K562 (cell line): ENCODE measurements at regions not wholly inside any gene's neighbourhood (a gene's known extent, or its start where the extent isn't known, plus 50 kb on each side); places are given as distances from the start of the nearest gene placed in this dataset.

Experiments
- ATAC-seq: fragments of 200-7000 bp; cut with Tn5 transposase; 3 replicates; pipeline ENCODE4 v1.9.1; 2020; ENCODE audit warnings: moderate library complexity
- BruUV-seq: library from RNA; stranded (reverse); fragments of 400-500 nt; replicated peaks from 2 replicates; lab custom pipeline; 2021; lab: Mats Ljungman, UMichigan
- CTCF ChIA-PET: fragments of 300-600 bp; formaldehyde crosslinking; extraction: SDS; loops from one replicate; lab custom pipeline; 2021; ENCODE audit warnings: low intra/inter-chr PET ratio; lab: Yijun Ruan, JAX
- POLR2A ChIA-PET: fragments of 300-600, 350-650 bp; sonication (Branson Sonifier 250); formaldehyde crosslinking; extraction: SDS; loops from one replicate; lab custom pipeline; 2021; ENCODE audit warnings: antibody characterized with exemption, inconsistent platforms; lab: Yijun Ruan, JAX
- DNase-seq, 4 experiments: peaks; one replicate each; pipeline versions ENCODE4 v3.0.0 to v3.0.0-alpha.2; 2011 to 2018; ENCODE audit warnings: low spot score in 3 of 4, mixed read lengths in 3 of 4; ENCODE audit errors: extremely low read depth in 1 of 4
- FAIRE-seq: peaks from 2 replicates; lab custom pipeline; 2011; peaks lifted over from hg19 to GRCh38; lab: Jason Lieb, UNC
- H2AFZ ChIP-seq: 2 replicates; pipeline ENCODE4 v1.6.0; 2011; ENCODE audit warnings: low read depth, low read length, control low read depth, inconsistent platforms
- H3K27ac ChIP-seq: fragments of 200-600 bp; 3 replicates; pipeline ENCODE4 v1.8.0; 2011; ENCODE audit warnings: low read depth, mild to moderate bottlenecking, control low read depth, inconsistent platforms, low read length, moderate library complexity, mixed read lengths; ENCODE audit errors: extremely low read depth
- H3K27me3 ChIP-seq, 2 experiments: fragments of 300-600 bp in 1 of 2; 2 replicates in 1 of 2; 3 replicates in 1 of 2; pipeline versions ENCODE4 v1.6.0 to v1.8.0; 2011; ENCODE audit warnings: inconsistent platforms in 2 of 2, low read length in 2 of 2, mild to moderate bottlenecking in 1 of 2, mixed read lengths in 1 of 2, moderate library complexity in 1 of 2; ENCODE audit not compliant: control insufficient read depth in 2 of 2, insufficient read depth in 2 of 2
- H3K36me3 ChIP-seq: fragments of 300-600 bp; 3 replicates; pipeline ENCODE4 v1.8.0; 2011; ENCODE audit warnings: mild to moderate bottlenecking, low read length, inconsistent platforms; ENCODE audit not compliant: control insufficient read depth, insufficient read depth
- H3K4me1 ChIP-seq, 2 experiments: fragments of 200-600 bp in 1 of 2; replicated peaks in 1 of 2; 2 replicates in 1 of 2; 3 replicates in 1 of 2; pipeline versions ENCODE4 v1.5.1 to v1.8.0; 2011; ENCODE audit warnings: inconsistent platforms in 2 of 2, low read length in 2 of 2, mild to moderate bottlenecking in 1 of 2, mixed read lengths in 1 of 2, moderate library complexity in 1 of 2; ENCODE audit not compliant: control insufficient read depth in 2 of 2, insufficient read depth in 2 of 2
- H3K4me2 ChIP-seq: 2 replicates; pipeline ENCODE4 v1.6.1; 2011; ENCODE audit warnings: low read length, control low read depth, inconsistent platforms, mixed read lengths; ENCODE audit not compliant: insufficient read depth
- H3K4me3 ChIP-seq: fragments of 200-600 bp; sonication (generic), shearing (Covaris generic); 2 replicates; pipeline ENCODE4 v1.5.1; 2016; ENCODE audit warnings: control low read depth, inconsistent platforms
- H3K79me2 ChIP-seq: fragments of 200-600 bp; 3 replicates; pipeline ENCODE4 v1.8.0; 2011; ENCODE audit warnings: low read length, inconsistent platforms; ENCODE audit not compliant: control insufficient read depth, insufficient read depth
- H3K9ac ChIP-seq, 2 experiments: 2 replicates each; pipeline versions ENCODE4 v1.6.0 to v1.6.1; 2011; ENCODE audit warnings: low read depth in 2 of 2, low read length in 2 of 2, control low read depth in 1 of 2, inconsistent platforms in 1 of 2, mild to moderate bottlenecking in 1 of 2, mixed read lengths in 1 of 2; ENCODE audit not compliant: insufficient read depth in 1 of 2
- H3K9me1 ChIP-seq: one replicate; pipeline ENCODE4 v1.6.0; 2011; ENCODE audit warnings: inconsistent platforms, mild to moderate bottlenecking, low read length, moderate library complexity; ENCODE audit not compliant: control insufficient read depth, insufficient read depth
- H3K9me3 ChIP-seq: replicated peaks from 2 replicates; pipeline ENCODE4 v1.5.1; 2011; ENCODE audit warnings: low read depth, low read length, inconsistent platforms; ENCODE audit not compliant: control insufficient read depth, insufficient read depth
- H4K20me1 ChIP-seq: replicated peaks from 2 replicates; pipeline ENCODE4 v1.6.1; 2011; ENCODE audit warnings: low read length, inconsistent platforms, mixed read lengths; ENCODE audit not compliant: control insufficient read depth, insufficient read depth
- IFI16 ChIP-seq: fragments of 250-450 bp; sonication (Bioruptor Pico); IDR thresholded peaks from 2 replicates; pipeline ENCODE4 v2.1.2; 2022; ENCODE audit warnings: mild to moderate bottlenecking, inconsistent platforms
- TFAM ChIP-seq: fragments of 250-450 bp; sonication (Bioruptor Pico); conservative IDR thresholded peaks from 2 replicates; pipeline ENCODE4 v1.5.0; 2021; ENCODE audit warnings: mild to moderate bottlenecking, moderate library complexity
- ZNF134 ChIP-seq: fragments of 250-450 bp; sonication (Bioruptor Pico); conservative IDR thresholded peaks from 2 replicates; pipeline ENCODE4 v1.4.0; 2020
- ZNF316 ChIP-seq: fragments of 450-650 bp; IDR thresholded peaks from 2 replicates; pipeline ENCODE4 v1.6.1; 2016
- WGBS: fragments of 100-300 bp; shearing (Covaris generic); methylation state at CpG from one replicate; pipeline ENCODE4 v1.1.6; 2016; ENCODE audit warnings: low coverage, mixed read lengths; ENCODE audit not compliant: insufficient coverage; ENCODE audit errors: missing lambda C conversion rate; 5-methylcytosine and 5-hydroxymethylcytosine counted together
- in situ Hi-C: fragments of 300-500 bp; cut with MboI; formaldehyde crosslinking; loops from 4 replicates; pipeline ENCODE4 v1.15.0; 2018; ENCODE audit warnings: inconsistent platforms, mixed read lengths
- intact Hi-C: fragments of 100-400 bp; cut with micrococcal nuclease; formaldehyde crosslinking; loops from 2 replicates; pipeline ENCODE4 v1.14.2; 2022
- TF ChIP-seq, protein P1 (sequence below): sonication (generic); formaldehyde crosslinking; IDR thresholded peaks from 2 replicates; pipeline ENCODE4 v1.8.1; 2023; ENCODE audit warnings: missing genetic modification reagents, mild to moderate bottlenecking, borderline replicate concordance
- TF ChIP-seq, protein P2 (sequence below): fragments of 450-650 bp; formaldehyde crosslinking; conservative IDR thresholded peaks from 2 replicates; pipeline ENCODE4 v1.4.0; 2022; ENCODE audit warnings: mild to moderate bottlenecking, missing genetic modification characterization

DNA sequence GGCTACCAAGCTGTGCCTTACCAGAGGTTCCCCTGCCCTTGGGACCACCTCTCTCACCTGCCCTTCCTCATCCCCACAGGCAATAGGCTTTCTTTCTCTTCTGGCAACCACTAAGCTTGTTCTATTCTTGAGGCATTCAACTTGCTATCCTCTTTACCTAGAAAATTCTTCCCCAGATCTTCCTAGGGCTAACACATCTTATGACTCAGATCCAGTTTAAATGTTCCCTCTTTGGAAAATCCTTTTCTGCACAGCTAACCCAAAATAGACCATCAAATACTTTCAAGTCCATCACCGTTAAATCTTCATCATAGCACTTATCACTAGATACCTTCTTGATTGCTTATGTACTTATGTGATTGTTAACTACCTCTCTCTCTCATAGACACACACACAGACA is 93.7 kb downstream of the ENC1 start:
- H3K9me3 ChIP-seq: no peaks in the 10 kb centered on the region
- no peak for DNase-seq
- intact Hi-C loops (no loop called here), in situ Hi-C loops (no loop called here)
- no peaks in the 10 kb centered on the region for H3K9me1 ChIP-seq
- no peak overlapping the region for H3K27ac ChIP-seq
- WGBS: 0% methylated on average over 1 of the region's 1 CpG
- no peak overlapping the region for H3K4me2 ChIP-seq
- peaks cover 2 to 12% of the 10 kb centered on the region in 2 experiments; a peak in 4 of 5 replicates for H3K27me3 ChIP-seq
- no peaks in the 10 kb centered on the region for H3K4me1 ChIP-seq
- FAIRE-seq: no peak
- H2AFZ ChIP-seq: no peak overlapping the region
- TF ChIP-seq, protein P1, sequence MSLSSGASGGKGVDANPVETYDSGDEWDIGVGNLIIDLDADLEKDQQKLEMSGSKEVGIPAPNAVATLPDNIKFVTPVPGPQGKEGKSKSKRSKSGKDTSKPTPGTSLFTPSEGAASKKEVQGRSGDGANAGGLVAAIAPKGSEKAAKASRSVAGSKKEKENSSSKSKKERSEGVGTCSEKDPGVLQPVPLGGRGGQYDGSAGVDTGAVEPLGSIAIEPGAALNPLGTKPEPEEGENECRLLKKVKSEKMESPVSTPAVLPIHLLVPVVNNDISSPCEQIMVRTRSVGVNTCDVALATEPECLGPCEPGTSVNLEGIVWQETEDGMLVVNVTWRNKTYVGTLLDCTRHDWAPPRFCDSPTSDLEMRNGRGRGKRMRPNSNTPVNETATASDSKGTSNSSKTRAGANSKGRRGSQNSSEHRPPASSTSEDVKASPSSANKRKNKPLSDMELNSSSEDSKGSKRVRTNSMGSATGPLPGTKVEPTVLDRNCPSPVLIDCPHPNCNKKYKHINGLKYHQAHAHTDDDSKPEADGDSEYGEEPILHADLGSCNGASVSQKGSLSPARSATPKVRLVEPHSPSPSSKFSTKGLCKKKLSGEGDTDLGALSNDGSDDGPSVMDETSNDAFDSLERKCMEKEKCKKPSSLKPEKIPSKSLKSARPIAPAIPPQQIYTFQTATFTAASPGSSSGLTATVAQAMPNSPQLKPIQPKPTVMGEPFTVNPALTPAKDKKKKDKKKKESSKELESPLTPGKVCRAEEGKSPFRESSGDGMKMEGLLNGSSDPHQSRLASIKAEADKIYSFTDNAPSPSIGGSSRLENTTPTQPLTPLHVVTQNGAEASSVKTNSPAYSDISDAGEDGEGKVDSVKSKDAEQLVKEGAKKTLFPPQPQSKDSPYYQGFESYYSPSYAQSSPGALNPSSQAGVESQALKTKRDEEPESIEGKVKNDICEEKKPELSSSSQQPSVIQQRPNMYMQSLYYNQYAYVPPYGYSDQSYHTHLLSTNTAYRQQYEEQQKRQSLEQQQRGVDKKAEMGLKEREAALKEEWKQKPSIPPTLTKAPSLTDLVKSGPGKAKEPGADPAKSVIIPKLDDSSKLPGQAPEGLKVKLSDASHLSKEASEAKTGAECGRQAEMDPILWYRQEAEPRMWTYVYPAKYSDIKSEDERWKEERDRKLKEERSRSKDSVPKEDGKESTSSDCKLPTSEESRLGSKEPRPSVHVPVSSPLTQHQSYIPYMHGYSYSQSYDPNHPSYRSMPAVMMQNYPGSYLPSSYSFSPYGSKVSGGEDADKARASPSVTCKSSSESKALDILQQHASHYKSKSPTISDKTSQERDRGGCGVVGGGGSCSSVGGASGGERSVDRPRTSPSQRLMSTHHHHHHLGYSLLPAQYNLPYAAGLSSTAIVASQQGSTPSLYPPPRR (CRISPR knock-in tag): no peak
- TF ChIP-seq, protein P2, sequence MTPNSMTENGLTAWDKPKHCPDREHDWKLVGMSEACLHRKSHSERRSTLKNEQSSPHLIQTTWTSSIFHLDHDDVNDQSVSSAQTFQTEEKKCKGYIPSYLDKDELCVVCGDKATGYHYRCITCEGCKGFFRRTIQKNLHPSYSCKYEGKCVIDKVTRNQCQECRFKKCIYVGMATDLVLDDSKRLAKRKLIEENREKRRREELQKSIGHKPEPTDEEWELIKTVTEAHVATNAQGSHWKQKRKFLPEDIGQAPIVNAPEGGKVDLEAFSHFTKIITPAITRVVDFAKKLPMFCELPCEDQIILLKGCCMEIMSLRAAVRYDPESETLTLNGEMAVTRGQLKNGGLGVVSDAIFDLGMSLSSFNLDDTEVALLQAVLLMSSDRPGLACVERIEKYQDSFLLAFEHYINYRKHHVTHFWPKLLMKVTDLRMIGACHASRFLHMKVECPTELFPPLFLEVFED (CRISPR knock-in tag): no peak
- TF ChIP-seq TFAM (no peak), ZNF134 (CRISPR knock-in tag) (no peak), IFI16 (CRISPR knock-in tag) (no peak), ZNF316 (no peak)
- ChIA-PET CTCF (no interaction called here), POLR2A (no interaction called here)
- H3K9ac ChIP-seq: no peak overlapping the region
- no peaks in the 10 kb centered on the region for H3K79me2 ChIP-seq
- ATAC-seq: no peak
- no TSS peak for BruUV-seq
- no peaks in the 10 kb centered on the region for H4K20me1 ChIP-seq
- no peak overlapping the region for H3K4me3 ChIP-seq
- H3K36me3 ChIP-seq: no peaks in the 10 kb centered on the region
